Stimulated activated CD8-positive, alpha-beta memory T cell treated with anti-CD3 and anti-CD28 coated beads, Interleukin-12 subunit alpha, Interleukin-12 subunit beta, amount 100 ng/mL, for 4 hours (primary cell): ENCODE measurements at regions not wholly inside any gene's neighbourhood (a gene's known extent, or its start where the extent isn't known, plus 50 kb on each side); places are given as distances from the start of the nearest gene placed in this dataset.

Source experiments
- DNase-seq: peaks from one replicate; pipeline ENCODE4 v3.0.0-alpha.2; 2020; ENCODE audit warnings: low read depth

DNA sequence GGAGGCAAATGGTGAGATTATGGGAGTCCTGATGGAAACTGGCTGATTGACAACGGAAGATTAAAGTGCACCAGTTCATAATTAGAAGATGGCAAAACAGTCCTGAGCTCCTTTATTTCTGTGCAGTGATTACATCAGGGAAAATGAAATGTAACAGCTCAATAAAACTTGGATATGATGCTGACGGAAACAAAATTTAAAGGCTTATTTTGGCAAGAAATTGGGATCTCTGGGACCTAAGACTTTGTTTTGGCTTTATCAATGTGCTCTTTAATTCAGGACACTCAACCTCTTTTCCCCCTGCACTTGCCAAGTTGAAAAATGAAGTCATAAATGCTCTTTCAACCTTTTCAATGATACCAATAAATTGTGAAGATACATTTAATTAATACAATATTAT lies 226.8 kb downstream of the C6orf118 start:
- no peak for DNase-seq

DNA sequence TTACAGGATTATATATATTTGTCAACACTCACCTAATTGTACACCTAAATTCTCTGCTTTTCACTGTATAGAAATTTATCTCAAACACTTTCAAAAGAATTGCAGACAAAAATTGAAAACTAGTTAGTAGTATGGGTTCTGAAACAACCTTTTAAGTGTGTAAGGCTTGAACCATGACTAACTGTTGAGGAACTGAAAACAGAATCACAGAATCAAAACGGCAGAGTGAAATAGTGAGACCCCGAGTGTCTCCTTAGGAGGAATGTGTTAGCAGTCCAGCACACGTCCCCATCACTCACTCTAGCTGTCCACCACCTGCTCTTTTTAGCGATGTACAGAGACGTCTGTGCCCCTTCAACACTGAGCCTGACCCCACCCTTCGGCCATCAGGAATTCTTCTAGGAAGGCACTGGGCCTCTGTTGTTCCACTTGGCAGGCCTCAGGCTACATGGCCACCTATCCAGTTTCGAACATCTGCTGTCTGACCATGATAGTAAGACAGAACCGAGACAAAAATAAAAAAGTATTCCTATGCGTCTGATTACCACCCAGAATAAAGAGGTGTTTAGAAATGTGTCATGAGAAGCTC lies 227.4 kb downstream of the C6orf118 start:
- DNase-seq, result no peak

DNA sequence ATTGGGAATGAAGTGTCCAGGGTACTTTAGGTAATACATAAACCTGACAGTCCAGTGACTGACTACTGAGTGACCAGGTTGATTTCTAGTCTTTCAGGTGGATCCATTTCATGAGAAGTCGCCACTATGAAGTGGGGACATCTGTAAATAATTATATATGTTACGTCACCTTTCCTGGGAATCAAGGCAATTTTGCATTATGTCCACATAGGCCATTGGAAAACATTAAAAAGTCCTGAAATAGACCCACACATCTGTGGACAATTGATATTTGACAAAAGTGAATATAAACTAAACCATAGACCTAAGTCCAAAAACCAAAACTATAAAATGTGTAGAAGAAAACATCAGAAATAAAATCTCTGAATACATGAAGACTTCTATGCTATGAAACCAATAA lies 231.5 kb downstream of the C6orf118 start:
- no peak for DNase-seq

DNA sequence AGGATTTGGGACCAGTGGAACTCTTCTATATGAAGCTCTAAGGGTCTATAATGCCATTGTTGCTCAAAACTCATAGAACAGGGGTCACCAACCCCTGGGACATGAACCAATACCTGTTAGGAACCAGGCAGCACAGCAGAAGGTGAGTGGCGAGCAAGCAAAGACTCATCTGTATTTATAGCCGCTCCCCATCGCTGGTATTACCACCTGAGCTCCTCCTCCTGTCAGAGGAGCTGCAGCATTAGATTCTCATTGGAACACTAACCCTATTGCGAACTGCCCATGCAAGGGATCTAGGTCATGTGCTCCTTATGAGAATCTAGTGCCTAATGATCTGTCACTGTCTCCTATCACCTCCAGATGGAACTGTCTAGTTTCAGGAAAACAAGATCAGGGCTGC lies 237.5 kb downstream of the C6orf118 start:
- DNase-seq, result no peak

DNA sequence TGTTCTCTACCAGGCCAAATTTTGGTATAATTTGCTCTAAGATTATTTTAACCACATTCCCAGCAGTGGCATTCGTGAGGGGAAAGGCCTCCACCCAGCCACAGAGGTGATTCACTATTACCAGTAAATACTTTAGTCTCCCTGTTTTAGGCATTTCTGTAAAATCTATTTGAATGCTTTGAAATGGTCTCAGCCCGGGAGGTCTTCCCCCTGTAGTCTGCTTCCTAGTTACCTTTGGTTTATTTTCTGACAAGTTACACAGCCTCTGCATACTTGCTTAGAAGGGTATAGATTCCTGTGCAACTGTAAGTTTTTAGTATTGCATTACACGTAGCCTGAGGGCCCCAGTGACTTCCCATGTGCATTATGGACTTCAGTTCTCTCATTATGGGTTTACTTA lies 248.7 kb downstream of the C6orf118 start:
- no peak for DNase-seq

DNA sequence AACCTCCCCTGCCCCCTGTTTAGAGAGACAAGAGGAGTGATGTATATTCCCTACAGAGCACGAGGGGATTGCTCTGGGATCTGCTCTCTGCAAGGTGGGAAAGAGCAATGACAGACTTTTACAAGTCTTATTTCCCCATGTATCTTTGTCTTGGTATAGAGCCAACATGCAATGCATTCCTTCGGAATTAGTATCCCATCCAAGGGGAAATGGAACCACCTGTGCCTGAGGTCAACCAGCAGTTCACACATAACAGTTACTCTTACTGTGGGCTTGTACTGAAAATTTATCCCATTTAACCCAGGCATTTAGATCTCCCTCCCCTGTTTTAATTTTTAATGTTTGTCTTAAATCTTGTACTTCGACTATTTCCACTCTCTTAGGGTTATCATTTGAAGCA lies 250.4 kb downstream of the C6orf118 start:
- DNase-seq, result no peak

DNA sequence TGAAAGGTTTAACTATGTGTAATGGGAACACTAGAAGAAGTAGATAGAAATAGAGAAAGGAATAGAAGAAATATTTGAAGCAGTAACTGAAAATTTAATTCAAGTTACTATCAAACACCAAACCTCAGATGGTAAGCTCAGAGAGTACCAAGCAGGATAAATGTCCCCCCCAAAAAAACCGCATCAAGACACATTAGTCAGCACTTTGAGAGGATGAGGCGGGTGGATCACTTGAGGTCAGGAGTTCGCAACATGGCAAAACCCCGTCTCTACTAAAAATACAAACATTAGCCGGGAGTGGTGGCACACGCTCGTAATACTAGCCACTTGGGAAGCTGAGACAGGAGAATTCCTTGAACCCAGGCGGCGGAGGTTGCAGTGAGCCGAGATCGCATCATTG lies 253.1 kb downstream of the C6orf118 start:
- no peak for DNase-seq

DNA sequence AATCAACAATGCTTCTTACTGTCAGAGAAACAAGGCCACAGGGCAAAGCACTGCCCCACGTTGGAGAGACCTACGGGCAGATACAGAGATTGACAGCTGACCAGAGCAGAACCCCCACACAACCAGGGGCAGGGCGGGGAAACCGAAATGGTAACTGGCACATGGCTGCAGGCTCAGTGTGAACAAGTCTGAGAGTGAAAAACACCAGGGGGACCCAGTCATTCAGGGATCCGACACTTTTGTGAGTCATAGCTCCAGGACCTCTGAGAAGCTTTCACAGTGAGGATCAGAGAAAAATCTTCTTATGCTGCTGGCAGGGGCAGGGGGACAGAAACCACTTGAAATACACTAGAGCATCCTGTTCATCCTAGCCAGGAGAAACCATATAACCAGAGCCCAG lies 254.2 kb downstream of the C6orf118 start:
- no peak for DNase-seq

DNA sequence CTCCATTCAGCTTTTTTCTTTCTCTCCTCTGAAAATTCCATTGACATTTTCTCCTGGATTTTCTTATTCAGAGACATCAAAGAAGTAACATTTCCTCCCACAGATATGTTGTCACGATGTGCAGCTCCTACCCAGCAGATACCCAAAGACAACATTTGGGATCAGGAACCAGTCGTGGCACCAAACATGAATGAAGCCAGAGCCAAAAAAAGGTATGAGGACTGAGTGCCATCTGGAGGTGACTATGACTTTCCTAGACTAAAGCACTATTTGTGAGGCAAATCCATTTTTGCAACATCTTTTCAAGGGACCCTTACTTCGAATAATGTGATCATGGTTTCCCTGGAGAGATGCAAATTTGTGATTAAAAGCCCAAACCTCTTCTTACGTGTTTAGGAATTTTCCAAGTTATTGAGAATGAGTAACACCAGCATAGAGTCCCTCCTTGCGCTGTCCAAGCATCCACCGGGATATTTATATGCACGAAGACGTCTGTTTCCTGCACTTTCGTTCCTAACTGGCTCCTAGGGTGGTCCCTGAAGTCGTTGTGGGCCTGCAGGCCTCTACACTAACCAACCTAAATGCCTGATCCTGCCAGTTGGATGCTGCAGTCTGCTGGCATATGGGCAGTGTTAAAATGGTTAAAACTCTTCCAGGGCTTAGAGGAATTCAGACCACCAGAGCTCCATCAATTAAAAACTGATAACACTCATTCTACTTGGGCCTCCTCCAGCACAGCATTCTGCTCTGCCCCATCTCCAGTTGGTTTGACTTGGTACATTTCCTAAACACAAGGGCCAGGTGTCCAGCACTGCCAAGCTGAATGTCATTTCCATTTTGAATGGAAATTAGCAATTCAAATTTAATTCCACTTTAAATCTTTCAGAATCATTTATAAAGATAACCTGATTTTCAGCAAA lies 256.6 kb downstream of the C6orf118 start:
- DNase-seq, result no peak

DNA sequence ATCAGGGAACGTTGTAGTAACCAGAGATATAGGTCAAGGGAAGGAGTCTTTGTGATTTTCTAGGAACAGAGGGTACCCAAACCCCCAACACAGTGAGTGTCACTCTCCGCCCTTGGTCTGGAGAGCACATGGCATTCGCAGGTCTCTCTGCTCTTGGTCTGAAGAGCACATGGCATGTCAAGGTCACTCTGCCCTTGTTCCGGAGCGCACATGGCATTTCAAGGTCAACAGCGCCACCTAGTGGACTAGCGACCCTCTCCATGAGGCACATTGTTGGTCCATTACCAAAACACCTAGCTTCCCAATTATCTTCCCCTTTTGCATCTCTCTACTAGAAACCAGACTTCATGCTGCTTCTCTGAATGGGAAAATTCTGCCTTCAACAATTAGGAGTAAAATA lies 260.0 kb downstream of the C6orf118 start:
- no peak for DNase-seq

DNA sequence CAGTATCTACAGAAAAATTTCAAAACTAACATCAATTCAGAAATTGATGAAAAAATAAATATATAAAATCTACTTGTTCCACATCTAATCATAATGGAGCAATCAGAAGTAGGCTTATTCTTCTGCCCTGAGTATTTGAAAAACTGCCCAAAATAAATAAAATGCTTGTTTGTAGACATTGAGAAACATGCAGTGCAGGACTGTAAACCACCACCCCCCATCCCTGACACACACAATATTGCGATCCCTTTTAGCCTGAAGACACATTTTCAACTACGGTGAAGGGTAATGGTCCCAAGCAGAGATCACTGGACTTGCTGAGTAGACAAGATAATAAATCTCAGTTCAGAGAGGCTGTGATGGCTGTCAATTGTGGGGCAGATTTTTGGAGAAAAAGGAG lies 261.5 kb downstream of the C6orf118 start:
- no peak for DNase-seq

DNA sequence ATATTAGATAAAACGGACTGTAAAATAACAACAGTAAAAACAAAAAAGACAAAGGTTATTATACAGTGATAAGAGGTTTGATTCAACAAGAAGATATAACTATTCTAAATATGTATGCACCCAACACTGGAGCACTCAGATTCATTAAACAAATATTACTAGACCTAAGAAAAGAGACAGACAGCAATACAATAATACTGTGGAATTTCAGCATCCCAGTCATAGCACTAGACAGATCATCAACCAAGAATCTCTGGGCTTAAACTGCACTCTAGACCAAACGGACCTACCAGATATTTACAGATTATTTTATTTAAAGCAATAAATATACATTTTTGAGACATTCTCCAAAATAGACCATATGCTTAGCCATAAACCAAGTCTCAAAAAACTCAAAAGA lies 263.8 kb downstream of the C6orf118 start:
- DNase-seq, result no peak

DNA sequence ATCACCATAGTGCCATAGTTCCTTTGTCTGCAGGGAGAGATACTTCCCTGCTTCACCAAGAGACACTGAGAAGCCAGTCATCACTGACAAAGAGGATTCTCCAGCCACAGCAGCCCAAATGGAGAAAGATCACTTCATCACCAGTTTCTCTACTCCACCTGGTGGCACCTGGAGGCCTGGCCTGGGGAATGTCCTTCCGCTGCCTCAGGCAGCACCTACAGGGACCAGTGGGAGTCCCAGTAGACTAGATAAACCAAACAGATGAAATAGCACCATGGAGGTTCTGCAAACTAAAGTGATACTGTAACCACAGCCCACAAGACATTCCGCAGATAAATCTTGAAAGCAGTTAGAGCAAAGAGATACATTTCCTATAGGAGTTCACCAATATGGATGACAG lies 266.5 kb downstream of the C6orf118 start:
- DNase-seq, result no peak

DNA sequence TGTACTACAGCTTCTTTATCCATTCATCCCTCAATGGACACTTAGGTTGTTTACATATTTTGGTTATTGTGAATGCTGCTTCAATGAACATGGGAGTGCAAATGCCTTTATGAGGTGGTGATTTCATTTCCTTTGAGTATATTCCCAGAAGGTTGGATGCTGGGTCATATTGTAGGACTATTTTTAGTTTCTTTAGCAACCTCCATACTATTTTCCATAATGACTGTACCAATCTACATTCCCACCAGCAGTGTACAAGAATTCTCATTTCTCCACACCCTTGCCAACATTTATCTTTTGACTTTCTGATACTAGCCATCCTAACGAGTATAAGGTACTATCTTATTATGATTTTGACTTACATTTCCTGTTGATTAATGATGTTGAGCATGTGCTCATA lies 269.0 kb downstream of the C6orf118 start:
- DNase-seq, result no peak

DNA sequence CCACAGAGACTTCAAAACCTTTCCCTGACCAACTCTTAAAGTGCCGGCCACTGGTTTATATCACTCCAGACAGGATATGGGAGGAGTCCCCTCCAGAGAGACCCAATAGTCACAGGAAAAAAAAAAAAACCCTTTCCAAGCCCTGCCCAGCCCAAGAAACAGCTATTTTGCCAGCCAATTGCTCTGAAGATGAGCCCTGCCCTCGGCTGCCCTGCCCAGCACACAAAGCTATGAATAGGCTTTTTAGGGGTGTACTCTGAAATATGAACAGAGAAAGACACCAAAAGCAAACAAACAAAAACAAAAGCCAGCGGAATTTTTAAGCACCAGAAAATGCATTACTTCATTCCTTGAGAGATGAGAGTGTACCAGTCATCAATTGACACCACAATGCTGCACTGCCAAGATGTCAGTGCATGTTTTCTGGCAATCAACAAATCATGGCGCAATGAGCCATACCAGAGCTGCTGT lies 275.1 kb downstream of the C6orf118 start:
- no peak for DNase-seq

DNA sequence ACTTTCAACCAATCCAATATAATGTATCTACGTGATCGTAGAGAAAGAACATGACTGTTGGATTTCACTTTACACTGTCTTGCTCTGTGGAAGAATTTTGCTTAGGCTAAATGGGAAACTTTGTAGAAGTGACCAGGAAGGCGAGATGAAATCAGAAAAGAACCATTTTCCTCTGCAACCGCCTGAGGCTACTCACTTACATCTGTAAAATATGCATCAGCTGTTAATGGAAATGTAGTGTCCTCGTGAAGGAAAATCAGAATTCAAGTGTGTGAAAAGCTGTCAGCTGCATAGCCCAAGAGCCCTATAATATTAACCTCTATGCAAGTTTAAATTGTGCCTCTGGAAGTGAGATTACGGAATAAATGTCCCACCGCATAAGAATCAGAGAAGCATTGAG lies 277.9 kb downstream of the C6orf118 start:
- DNase-seq, result no peak

DNA sequence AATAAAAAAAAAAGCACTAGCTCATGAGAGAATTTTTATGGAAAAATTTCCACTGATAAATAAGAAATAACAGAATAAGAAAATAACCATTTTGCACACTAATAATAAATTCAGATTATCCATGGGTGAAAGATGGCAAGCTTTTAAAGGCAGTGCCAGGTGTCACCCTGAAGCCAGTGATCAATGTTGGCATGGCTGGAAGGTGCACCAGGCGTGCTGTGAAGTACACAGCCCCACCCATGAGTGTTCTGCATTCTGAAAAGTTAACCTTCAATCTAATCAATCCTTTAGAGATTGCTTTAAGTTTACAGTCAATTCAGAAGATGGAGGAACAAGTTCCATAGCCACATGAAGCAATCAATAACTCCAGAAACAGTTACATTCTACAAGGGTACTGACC lies 284.4 kb downstream of the C6orf118 start:
- no peak for DNase-seq

DNA sequence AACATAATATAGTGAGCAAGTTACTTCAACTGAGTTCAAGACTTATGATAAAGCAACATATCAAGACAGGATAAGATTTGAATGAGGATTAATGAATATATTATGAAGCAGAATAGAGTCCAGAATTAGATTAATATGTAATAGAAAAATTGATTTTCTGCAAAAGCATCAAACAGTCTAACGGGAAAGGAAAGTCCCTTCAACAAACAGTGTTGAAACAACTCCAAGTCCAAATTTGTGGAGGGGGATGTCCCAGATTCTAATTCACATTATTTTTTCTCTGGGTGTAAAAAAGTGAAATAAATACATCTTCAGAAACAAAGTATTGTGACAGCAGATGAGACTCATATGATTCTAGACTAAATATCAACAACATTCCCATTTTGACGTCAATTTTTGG lies 289.7 kb downstream of the C6orf118 start:
- DNase-seq, result no peak

DNA sequence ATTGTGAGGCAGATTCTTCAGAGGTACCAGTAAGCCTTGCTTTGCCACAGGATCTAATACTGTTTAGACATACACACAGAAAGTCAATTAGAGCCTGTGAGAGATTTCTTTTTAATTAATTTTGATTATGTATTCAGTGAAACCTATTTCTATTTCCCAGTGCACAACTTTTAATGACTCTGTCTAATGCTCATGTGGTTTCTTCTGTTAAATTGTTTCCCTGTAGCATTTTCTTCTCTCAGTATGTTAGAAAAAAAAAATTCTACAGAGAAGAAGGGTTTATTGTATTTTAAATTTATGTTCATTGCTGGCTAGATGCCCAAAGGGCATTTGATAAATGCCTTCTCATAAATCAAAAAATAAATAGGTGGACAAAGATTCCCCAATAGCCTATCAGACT lies 293.7 kb downstream of the C6orf118 start:
- no peak for DNase-seq

DNA sequence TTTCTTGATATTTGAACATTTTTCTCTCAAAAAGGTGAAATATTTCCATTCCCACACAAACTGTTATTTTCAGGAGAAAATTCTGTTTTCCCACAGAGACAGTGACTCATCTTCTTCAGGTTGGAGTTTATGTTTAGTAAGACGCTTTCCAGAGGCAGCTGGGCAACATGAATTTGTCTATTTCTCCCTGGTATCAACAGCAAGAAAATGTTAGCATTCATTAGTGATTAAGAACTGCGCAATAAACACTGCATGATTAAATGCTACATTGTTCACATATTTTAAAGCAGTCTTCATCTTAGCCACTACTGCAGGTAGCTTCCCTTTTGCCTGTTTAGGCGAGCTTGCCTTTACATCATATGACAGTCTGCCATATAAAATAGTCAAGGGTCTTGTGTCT lies 295.7 kb downstream of the C6orf118 start:
- no peak for DNase-seq

DNA sequence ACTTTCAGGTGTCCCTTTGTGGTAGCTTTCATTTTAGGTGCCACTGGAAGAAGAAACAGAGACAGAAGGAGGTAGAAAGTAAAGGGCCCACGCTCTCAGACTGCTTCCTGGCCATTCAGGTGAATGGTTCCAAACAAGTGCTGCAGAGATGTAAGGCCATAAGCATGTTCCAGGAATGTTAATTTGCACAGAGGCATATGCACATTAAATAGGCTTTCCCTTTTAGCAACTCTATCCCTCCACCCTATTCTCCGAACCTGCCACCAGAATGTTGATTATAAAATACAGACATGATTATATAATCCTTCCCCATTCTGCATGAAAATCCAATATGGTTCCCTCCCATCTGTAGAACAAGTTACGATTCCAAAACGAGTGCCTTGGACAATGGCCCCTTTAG lies 297.2 kb downstream of the C6orf118 start:
- DNase-seq, result no peak

DNA sequence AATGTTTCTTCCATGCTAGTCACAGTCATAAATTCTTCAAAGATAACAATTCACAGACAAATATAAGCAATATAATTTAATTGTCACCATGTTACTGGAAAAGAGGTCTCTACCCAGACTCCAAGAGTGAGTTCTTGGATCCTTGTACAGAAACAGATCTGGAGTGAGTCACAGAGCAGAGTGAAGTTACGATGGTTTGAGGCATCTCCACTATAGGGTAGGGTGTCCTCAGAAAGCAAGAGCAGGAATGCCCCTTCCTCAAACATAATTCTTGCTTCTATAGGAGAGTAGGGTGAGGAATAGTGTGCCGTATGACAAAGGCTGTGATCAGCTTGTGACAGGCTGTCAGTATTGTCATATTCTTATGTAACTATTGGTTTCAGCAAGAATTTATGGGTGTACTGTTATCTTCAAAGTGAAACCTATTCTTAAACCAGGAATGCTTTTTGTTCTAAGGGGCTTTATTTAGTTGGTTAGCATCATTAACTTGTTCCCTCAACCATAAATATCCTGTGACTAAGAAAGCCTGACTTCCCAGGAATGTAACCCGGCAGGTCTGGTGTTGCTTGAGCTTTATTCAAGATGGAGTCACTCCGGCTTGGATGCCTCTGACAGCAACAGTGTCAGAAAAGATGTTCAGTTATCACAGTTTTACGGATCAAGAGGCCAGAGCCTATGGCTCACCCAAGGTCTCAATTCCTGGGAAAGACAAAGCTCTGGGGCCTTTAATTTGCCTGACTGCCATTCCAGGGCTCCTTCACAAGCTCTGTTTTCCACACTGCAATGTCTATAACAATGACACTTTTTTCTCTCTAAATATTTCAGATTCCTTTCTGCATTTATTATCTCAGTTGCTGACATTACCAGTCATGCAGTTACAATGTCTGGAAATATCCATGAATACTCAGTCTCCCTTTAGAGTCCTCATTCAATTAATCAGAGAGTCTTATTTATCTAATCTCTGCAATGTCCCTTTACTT lies 298.6 kb downstream of the C6orf118 start:
- DNase-seq, result no peak

DNA sequence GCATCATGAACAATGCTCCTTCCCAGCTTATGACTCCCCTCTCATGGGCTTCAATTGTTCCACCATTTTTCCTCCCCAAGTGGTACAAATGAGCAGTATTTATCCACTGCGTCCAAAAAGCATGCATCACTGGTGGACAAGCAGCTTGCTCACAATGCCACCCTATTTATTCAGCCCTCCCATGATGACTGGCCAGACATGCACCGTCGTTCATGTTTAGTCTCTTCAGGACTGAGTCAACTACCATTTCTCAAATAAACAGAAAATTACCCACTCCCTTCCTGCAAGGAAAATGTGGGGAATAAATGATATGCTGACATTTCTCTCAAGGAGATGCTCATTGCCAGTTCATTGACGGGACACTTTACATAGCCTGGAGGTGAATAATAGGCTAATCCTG lies 300.4 kb downstream of the C6orf118 start:
- no peak for DNase-seq
